MM.1S (cell line): ENCODE measurements at regions not wholly inside any gene's neighbourhood (a gene's known extent, or its start where the extent isn't known, plus 50 kb on each side); places are given as distances from the start of the nearest gene placed in this dataset.

ENCODE experiments used
- CTCF ChIP-seq: fragments of 300-600 bp; sonication (generic); IDR thresholded peaks from 2 replicates; pipeline ENCODE4 v1.5.1; 2016; ENCODE audit warnings: antibody characterized with exemption, low read length, mixed read lengths
- EZH2 ChIP-seq: fragments of 300-600 bp; sonication (generic); optimal IDR thresholded peaks from 2 replicates; pipeline ENCODE3; 2017; ENCODE audit warnings: low read depth, mild to moderate bottlenecking, antibody characterized with exemption, low read length, mixed read lengths
- EZH2phosphoT487 ChIP-seq: fragments of 300-600 bp; sonication (generic); IDR thresholded peaks from 2 replicates; pipeline ENCODE4 v1.6.1; 2018; ENCODE audit warnings: antibody characterized with exemption, low read length

DNA sequence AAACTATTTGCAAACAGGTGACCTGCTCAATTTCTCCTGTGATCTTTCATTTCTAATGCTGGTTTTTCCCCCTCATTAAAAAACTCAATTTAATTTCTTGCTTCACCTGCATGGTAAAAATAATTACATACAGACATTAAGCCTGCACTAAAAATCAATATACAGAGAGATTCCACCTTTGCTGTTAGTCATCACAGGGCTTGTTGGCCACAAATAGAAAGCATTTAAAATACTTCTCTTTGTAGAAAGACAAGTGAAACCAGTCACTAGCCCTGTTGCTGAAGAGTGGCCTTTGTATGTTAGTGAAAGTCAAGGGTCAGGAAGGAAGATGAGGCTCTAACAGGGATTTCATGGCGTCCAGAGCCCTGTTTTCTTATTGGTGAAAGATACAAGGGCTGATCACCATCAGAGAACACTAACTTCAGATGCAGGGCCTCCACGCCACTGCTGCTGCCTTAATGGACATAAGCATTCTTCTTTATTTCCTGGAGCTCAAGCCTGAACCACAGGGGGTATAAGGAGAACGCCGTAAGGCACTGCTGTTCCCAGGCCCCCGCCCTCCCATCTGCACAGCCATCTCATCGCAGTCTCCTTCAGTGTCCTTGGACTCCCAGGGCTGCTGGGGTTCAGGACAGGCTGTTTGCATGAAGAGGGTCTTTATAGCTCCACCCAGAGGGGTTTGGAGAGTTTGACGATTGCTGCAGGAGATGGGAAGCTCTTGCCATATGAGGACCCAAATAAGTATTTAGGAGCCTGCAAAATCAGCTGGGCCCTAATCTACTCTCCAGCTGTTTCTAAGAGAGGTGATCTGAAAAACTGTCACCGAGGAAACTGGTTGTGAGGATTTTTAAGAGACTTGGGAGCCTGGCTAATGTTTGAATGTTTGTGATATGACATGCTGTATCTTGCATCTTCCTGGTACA, 117.3 kb upstream of the IRF2BP2 start:
- TF ChIP-seq CTCF (no peak), EZH2 (no peak), EZH2phosphoT487 (no peak)
